Hepatocyte (in vitro differentiated cells): ENCODE measurements at regions not wholly inside any gene's neighbourhood (a gene's known extent, or its start where the extent isn't known, plus 50 kb on each side); places are given as distances from the start of the nearest gene placed in this dataset.

Experiments
- CTCF ChIP-seq: fragments of 200-600 bp; sonication (generic); IDR thresholded peaks from 2 replicates; pipeline ENCODE4 v1.5.1; 2016; ENCODE audit warnings: antibody characterized with exemption, mild to moderate bottlenecking; ENCODE audit not compliant: poor library complexity
- EZH2 ChIP-seq: fragments of 200-600 bp; sonication (generic); IDR thresholded peaks from 2 replicates; pipeline ENCODE4 v1.6.1; 2016; ENCODE audit warnings: antibody characterized with exemption, mild to moderate bottlenecking, borderline replicate concordance
- EZH2phosphoT487 ChIP-seq: fragments of 200-600 bp; sonication (generic); IDR thresholded peaks from one replicate; pipeline ENCODE4 v1.6.1; 2018; ENCODE audit warnings: antibody characterized with exemption, mild to moderate bottlenecking, low read depth, moderate library complexity; ENCODE audit not compliant: unreplicated experiment, severe bottlenecking

DNA sequence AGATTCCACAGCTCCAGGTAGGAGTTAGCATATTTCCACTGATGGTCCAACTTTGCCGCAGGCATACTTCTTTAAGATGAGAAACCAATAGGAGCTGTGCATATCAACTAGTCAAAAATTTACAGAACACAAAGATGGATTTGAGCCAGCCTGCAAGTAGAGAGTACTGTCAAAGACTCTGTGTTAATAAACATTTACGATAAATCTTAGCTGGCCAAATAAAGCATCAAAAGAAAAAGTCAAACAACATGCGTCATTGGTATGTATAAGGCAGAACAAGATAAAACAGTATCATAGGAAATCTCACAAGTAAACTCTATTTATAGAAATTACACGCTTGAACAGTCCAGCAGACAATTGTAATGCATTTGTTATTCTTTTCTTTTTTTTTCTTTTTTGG, 907.4 kb upstream of the AGA start:
- TF ChIP-seq EZH2 (no peak), CTCF (no peak), EZH2phosphoT487 (no peak)
